ENCODE measurements at regions not wholly inside any gene's neighbourhood (a gene's known extent, or its start where the extent isn't known, plus 50 kb on each side); places are given as distances from the start of the nearest gene placed in this dataset.
"Not testable (repeated sequence)": the region's sequence is repeated elsewhere in the genome, so short reads cannot be mapped to it uniquely, and the experiment has no call there.

DNA sequence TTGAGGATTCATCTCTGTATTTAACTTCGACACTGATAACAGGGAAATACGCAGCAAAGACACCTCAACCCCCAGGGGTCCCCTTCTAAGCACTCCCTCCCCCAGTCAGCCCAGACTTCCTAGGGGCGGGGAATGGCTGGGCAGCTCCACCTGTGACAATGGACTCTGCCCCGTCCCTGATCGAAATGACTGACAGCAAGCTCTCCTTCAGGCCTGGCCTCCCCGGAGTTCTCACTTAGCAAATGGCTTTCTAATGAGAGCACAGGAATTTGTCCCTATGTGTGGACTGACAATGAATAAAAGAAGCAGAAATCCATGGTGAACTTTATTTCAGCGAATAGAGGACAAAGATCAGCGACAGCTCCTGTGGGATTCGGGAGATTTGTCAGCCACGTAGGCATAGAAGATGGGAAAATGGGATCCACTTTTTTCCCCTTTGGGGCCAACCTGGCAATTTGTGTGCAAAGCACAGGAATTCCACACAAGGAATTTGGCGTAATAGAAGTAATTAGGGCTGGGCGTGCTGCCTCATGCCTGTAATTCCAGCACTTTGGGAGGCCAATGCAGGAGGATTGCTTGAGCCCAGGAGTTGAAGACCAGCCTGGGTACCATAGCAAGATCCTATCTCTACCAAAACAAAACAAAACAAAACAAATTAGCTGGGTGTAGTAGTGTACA lies 63.8 kb downstream of the TNFAIP2 start:
- no peak for DNase-seq

- DNase-seq: no peak
Measured at GRCh38 chr14:103187911-103188310, 64.7 kb downstream of the TNFAIP2 start.

GRCh38 chr14:103188810-103189480 lies 65.7 kb downstream of the TNFAIP2 start:
- DNase-seq: peak; percentile 2

DNA sequence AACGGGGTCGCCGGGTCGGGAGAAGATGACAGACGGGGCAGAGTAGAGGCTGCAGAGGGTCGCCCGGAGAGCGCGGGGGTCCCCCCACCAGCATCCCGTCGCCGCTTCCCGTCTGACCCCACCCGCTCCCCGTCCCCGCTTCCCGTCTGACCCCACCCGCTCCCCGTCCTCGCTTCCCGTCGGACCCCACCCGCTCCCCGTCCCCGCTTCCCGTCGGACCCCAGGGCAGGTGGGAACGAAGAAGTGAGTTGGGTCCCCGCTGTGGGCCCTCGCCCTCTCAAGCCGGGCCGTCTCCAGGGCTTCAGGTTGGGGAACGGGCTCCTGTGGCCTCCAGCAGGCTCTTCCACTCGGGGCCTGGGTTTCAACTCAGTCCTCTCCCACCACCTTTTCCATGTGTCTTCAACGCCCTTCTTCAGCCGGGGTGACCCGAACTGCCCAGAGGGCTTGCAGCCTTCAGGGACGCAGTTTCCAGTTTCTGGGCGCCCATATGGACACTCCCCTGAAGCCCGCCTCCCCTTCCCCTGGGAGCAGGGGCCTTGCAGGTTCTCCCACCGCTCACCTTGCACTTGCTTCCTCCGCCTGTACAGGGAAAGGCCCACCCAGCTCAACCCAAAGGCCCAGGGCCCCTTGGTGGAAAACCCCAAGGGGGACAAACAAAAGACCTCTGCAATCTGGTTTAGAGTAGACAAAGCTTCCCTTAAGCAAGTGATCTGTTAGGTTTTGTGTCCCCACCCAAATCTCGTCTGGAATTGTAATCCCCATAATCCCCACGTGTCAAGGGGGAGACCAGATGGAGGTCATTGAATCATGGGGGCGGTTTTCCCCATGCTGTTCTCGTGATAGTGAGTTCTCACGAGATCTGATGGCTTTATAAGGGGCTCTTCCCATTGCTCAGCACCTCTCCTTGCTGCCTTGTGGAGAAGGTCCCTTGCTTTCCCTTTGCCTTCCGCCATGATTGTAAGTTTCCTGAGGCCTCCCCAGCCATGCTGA lies 66.5 kb downstream of the TNFAIP2 start:
- no peak for DNase-seq

GRCh38 chr14:103190741-103191140 lies 67.5 kb downstream of the TNFAIP2 start:
- DNase-seq: no peak

GRCh38 chr14:103191844-103192243 lies 68.6 kb downstream of the TNFAIP2 start:
- no peak for DNase-seq

GRCh38 chr14:103192246-103192840 lies 69.1 kb downstream of the TNFAIP2 start:
- DNase-seq: no peak

GRCh38 chr14:103192861-103193260 lies 69.6 kb downstream of the TNFAIP2 start:
- DNase-seq: not testable (repeated sequence)

- not testable (repeated sequence) for DNase-seq
Measured at GRCh38 chr14:103193491-103193890, 70.2 kb downstream of the TNFAIP2 start.

DNA sequence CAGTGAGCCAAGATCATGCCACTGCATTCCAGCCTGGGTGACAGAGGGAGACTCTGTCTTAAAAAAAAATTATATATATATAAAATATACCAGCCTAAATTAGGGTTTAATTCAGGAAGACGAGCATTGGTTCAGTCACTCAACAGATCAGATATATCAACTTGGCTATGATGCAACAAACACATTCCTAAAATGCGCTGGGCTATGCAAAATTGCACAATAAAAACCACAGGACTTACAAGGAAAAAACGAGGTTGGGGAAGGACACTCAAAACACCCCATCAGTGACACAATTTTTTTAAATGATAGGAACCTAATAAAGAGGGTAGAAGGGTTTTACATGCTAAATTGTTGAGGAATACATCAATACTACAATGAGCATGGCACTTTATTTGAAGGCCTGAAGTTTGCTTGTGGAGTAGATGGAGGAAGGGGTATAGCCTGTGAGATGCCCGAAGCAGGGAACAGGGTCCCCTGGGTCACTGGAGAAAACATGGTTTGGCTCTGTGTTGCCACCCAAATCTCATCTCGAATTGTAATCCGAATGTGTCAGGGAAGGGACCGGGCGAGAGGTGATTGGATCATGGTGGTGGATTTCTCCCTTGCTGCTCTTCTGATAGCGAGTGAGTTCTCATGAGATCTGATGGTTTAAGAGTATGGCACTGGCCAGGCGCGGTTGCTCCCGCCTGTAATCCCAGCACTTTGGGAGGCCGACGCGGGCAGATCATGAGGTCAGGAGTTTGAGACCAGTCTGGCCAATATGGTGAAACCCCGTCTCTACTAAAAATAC lies 71.2 kb downstream of the TNFAIP2 start:
- no peak for DNase-seq

GRCh38 chr14:103195828-103196615 lies 72.8 kb downstream of the TNFAIP2 start:
- no peak for DNase-seq

DNA sequence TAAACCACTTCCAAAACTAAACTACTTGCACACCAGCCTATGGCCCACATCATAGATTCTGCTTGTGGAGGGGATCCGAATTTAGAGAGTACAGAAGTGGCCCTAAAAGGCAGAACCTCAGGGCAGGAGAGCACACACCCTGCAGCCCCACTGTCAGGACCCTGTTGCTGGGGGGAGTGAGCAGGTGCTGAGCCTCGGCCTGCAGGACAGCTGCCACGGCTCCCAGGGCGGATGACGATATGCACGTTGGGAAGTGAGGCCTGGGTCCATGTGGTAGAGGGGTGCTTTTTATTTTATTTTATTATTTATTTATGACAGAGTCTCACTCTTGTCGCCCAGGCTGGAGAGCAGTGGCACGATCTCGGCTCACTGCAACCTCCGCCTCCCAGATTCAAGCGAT lies 73.5 kb downstream of the TNFAIP2 start:
- DNase-seq: no peak

DNA sequence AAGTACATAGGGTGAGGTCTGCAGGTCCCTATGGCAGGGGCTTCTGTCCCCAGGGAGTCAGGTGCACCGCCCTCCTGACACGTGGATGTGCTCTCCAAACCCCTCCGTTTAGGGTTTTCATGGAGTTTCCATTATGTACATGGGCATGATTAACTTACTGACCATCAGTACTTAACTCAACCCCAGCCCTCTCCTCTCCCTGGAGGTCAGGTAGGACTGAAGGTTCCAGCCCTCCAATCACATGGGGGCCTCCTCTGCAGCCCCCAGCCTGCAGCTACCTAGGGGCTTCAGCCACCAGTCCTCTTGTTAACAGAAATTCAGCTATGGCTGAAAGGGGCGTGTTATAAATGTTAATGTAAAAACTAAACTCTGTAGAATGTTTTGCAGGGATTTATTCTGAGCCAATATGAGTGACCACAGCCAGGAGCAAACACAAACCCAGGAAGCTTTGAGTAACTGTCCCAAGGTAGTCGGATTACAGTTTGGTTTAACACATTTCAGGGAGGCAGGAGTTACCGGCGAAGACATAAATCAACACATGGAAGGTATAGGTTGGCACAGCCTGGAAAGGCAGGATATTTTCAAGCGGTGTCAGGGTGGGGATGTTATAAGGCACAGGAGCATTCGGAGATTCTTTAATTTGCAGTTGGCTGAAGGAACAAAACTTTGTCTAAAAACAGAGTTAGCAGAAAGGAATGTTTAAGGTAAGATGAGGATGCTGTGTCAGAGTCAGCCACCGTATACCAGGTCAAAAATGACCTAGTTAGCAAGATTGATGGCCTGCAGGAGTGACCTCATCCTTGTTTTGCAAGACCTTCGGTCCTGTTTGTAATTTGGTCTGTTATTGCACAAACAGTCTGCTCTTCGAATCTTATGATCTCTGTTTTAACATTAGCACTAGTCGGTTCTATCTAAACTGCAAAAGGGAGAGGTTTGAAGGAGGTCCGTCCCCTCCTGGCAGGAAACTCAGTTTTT lies 75.2 kb downstream of the TNFAIP2 start:
- DNase-seq: no peak

DNA sequence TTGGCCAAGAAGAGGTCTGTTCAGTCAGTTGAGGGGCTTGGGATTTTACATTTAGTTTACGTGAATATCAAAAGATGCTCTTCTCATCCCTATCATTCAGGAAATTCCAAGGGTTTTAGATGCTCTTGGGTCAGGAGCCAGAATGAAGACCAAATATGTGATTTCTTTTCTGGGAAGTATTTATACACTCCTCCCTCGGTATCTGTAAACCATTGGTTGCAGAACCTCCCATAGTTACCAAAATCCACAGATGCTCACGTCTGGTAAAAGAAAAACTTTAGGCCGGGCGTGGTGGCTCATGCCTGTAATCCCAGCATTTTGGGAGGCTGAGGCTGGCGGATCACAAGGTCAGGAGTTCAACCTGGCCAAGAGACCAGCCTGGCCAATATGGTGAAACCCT lies 75.9 kb downstream of the TNFAIP2 start:
- no peak for DNase-seq

DNA sequence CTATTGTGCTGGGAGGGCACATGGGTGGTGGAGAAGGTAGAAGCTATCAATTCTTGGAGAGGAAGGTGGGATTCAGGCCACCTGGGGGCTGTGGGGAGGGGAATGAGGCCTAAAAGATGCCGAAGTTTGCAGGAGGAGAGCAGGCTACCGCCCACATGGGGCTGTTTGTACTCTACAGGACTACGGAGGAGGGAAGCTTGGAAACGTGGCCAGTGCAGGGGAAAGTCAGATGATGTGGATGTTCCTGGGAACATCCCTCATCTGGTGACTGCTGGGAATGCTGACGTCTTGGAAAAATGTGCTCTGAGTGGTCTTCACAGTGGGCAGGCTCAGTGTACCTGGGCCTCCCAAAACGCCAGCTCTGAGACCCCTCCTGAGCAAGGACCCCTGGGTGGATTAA lies 78.5 kb downstream of the TNFAIP2 start:
- no peak for DNase-seq

- no peak for DNase-seq
Measured at GRCh38 chr14:103204852-103205540, 81.7 kb downstream of the TNFAIP2 start.

- no peak for DNase-seq
Measured at GRCh38 chr14:103205541-103205906, 82.3 kb downstream of the TNFAIP2 start.

DNA sequence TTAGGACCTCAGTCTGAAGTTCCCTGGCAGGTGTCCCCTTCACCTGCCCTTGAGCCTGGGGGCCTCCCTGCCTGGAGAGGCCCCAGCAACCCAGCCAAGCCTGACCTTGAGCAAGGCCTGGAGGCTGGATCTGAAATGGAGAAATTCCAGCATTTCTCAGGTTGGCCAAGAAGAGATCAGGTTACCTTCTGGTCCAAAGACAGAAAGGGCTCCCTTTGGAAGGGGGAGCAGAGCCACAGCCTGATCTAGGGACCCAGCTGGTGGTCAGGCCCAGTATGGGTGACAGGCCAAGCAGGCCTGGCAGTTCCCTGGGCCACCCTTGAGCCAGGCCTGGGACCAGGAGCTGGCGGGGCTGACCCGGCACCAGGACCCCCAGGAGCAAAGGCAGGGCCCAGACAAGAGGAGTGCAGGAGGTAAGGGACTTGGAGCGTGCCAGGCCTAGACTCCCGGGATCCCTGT lies 82.8 kb downstream of the TNFAIP2 start:
- DNase-seq: no peak

- no peak for DNase-seq
Measured at GRCh38 chr14:103206836-103207387, 83.7 kb downstream of the TNFAIP2 start.
